T-cell (primary cell): ENCODE measurements at regions not wholly inside any gene's neighbourhood (a gene's known extent, or its start where the extent isn't known, plus 50 kb on each side); places are given as distances from the start of the nearest gene placed in this dataset.
"Not testable (repeated sequence)": the region's sequence is repeated elsewhere in the genome, so short reads cannot be mapped to it uniquely, and the experiment has no call there.

ENCODE experiments used
- ATAC-seq, 4 experiments: fragments of 200-7000 bp in 3 of 4; fragments of 150-1000 bp in 1 of 4; cut with Tn5 transposase; replicated peaks in 1 of 4; 1 replicate in 3 of 4; 2 replicates in 1 of 4; pipeline ENCODE4 v1.10.0; 2021; ENCODE audit warnings: moderate library complexity in 3 of 4, mild to moderate bottlenecking in 2 of 4, moderate number of reproducible peaks in 1 of 4
- CTCF ChIA-PET, 2 donors: fragments of 300-600 bp; sonication (Branson Sonifier 250); formaldehyde crosslinking; loops; one replicate each; lab custom pipeline; 2022; ENCODE audit warnings: antibody characterized with exemption in 2 of 2; lab: Charles Lee
- POLR2A ChIA-PET, 2 donors: fragments of 300-600 bp; sonication (Branson Sonifier 250); formaldehyde crosslinking; loops; one replicate each; lab custom pipeline; 2022; ENCODE audit warnings: antibody characterized with exemption in 2 of 2; lab: Charles Lee
- DNase-seq, 35 experiments: peaks; one replicate each; pipeline versions ENCODE4 v3.0.0 to v3.0.0-alpha.2; 2013 to 2023
- H3K27ac ChIP-seq: one replicate; pipeline ENCODE4 v1.5.1; 2013; ENCODE audit warnings: low read length
- H3K27me3 ChIP-seq, 2 experiments: replicated peaks in 1 of 2; 1 replicate in 1 of 2; 2 replicates in 1 of 2; pipeline versions ENCODE4 v1.6.1 to v1.7.0; 2013; ENCODE audit warnings: low read length in 1 of 2, mixed read lengths in 1 of 2; ENCODE audit not compliant: control insufficient read depth in 2 of 2, insufficient read depth in 2 of 2; ENCODE audit errors: extremely low read depth in 1 of 2
- H3K36me3 ChIP-seq, 2 donors: 1 replicate in 1 of 2; 2 replicates in 1 of 2; pipeline versions ENCODE4 v1.6.1 to v1.7.0; 2013; ENCODE audit warnings: low read length in 1 of 2; ENCODE audit not compliant: control insufficient read depth in 2 of 2, insufficient read depth in 1 of 2; ENCODE audit errors: extremely low read depth in 1 of 2
- H3K4me1 ChIP-seq, 2 experiments: 1 replicate in 1 of 2; 2 replicates in 1 of 2; pipeline versions ENCODE4 v1.6.1 to v1.7.0; 2013; ENCODE audit warnings: low read length in 2 of 2, mixed read lengths in 1 of 2; ENCODE audit not compliant: insufficient read depth in 2 of 2, control insufficient read depth in 1 of 2; ENCODE audit errors: extremely low read depth in 1 of 2
- H3K4me3 ChIP-seq, 2 donors: 1 replicate in 1 of 2; 2 replicates in 1 of 2; pipeline versions ENCODE4 v1.5.1 to v1.7.0; 2013; ENCODE audit warnings: mild to moderate bottlenecking in 2 of 2, low read length in 1 of 2, moderate library complexity in 1 of 2; ENCODE audit not compliant: control insufficient read depth in 1 of 2; ENCODE audit errors: extremely low read depth in 1 of 2
- H3K9me3 ChIP-seq: 2 replicates; pipeline ENCODE4 v1.7.0; 2013
- H3K27ac Mint-ChIP-seq, 2 donors: one replicate each; pipeline ENCODE4 v1.8.0; 2020 to 2021; ENCODE audit warnings: mild to moderate bottlenecking in 2 of 2, mixed read lengths in 2 of 2
- H3K27me3 Mint-ChIP-seq, 2 donors: one replicate each; pipeline ENCODE4 v1.8.0; 2021 to 2022; ENCODE audit warnings: mixed read lengths in 2 of 2
- H3K36me3 Mint-ChIP-seq: one replicate; pipeline ENCODE4 v1.8.0; 2021; ENCODE audit warnings: mixed read lengths
- H3K4me1 Mint-ChIP-seq, 3 donors: one replicate each; pipeline ENCODE4 v1.8.0; 2020 to 2022; ENCODE audit warnings: mixed read lengths in 3 of 3, mild to moderate bottlenecking in 1 of 3
- H3K4me3 Mint-ChIP-seq, 3 donors: one replicate each; pipeline ENCODE4 v1.8.0; 2020 to 2022; ENCODE audit warnings: mild to moderate bottlenecking in 3 of 3, mixed read lengths in 3 of 3, moderate library complexity in 3 of 3
- H3K9me3 Mint-ChIP-seq, 3 donors: one replicate each; pipeline ENCODE4 v1.8.0; 2020 to 2022; ENCODE audit warnings: mixed read lengths in 3 of 3
- WGBS: methylation state at CpG from one replicate; pipeline ENCODE4 v1.1.5; 2013; ENCODE audit warnings: missing lambda C conversion rate; ENCODE audit not compliant: insufficient coverage; 5-methylcytosine and 5-hydroxymethylcytosine counted together

GRCh38 chr1:96887501-96887900 lies 165.9 kb downstream of the PTBP2 start:
- Mint-ChIP-seq H3K27me3 (no peaks in the 10 kb centered on the region), H3K36me3 (no peaks in the 10 kb centered on the region), H3K27ac (no peak overlapping the region), H3K4me1 (no peaks in the 10 kb centered on the region), H3K9me3 (peaks cover 2 to 14% (median 6%) of the 10 kb centered on the region in 3 donors), H3K4me3 (no peak overlapping the region)
- POLR2A ChIA-PET: no interaction called here
- H3K4me1 ChIP-seq: no peaks in the 10 kb centered on the region
- H3K36me3 ChIP-seq: no peaks in the 10 kb centered on the region
- WGBS: no CpG with 5 or more reads among the region's 1 CpG
- no peaks in the 10 kb centered on the region for H3K27me3 ChIP-seq
- ATAC-seq (no peak), DNase-seq (no peak)
- H3K27ac ChIP-seq: no peak overlapping the region
- CTCF ChIA-PET: no interaction called here
- no peak overlapping the region for H3K4me3 ChIP-seq
- no peaks in the 10 kb centered on the region for H3K9me3 ChIP-seq

- POLR2A ChIA-PET: no interaction called here
- CTCF ChIA-PET: no interaction called here
- no peaks in the 10 kb centered on the region for H3K9me3 ChIP-seq
- 81% methylated on average over 7 of the region's 10 CpGs for WGBS
- no peak overlapping the region for H3K4me3 ChIP-seq
- no peaks in the 10 kb centered on the region for H3K4me1 ChIP-seq
- no peak for ATAC-seq
- no peaks in the 10 kb centered on the region for H3K27me3 ChIP-seq
- no peak overlapping the region for H3K27ac ChIP-seq
- H3K36me3 ChIP-seq: no peaks in the 10 kb centered on the region
- no peak for DNase-seq
- Mint-ChIP-seq H3K4me1 (no peaks in the 10 kb centered on the region), H3K9me3 (peaks cover 4 to 22% (median 14%) of the 10 kb centered on the region in 3 donors), H3K27ac (no peak overlapping the region), H3K27me3 (no peaks in the 10 kb centered on the region), H3K36me3 (no peaks in the 10 kb centered on the region), H3K4me3 (no peak overlapping the region)
Measured at GRCh38 chr1:96901783-96902363, 180.3 kb downstream of the PTBP2 start.

GRCh38 chr1:96912248-96912647 lies 190.7 kb downstream of the PTBP2 start:
- peaks cover 0 to 3% (median 3%) of the 10 kb centered on the region in 3 donors for H3K9me3 Mint-ChIP-seq
- no peaks in the 10 kb centered on the region for H3K36me3 Mint-ChIP-seq
- ChIA-PET POLR2A (no interaction called here), CTCF (no interaction called here)
- Histone ChIP-seq H3K27me3 (no peaks in the 10 kb centered on the region), H3K36me3 (no peaks in the 10 kb centered on the region), H3K4me3 (no peak overlapping the region), H3K4me1 (no peaks in the 10 kb centered on the region), H3K9me3 (no peaks in the 10 kb centered on the region), H3K27ac (no peak overlapping the region)
- H3K27ac Mint-ChIP-seq: no peak overlapping the region
- ATAC-seq (no peak), DNase-seq (no peak)
- H3K27me3 Mint-ChIP-seq: peaks cover 2 to 3% of the 10 kb centered on the region in 2 donors
- no CpG with 5 or more reads among the region's 5 CpGs for WGBS
- H3K4me3 Mint-ChIP-seq: no peak overlapping the region
- no peaks in the 10 kb centered on the region for H3K4me1 Mint-ChIP-seq

GRCh38 chr1:96915701-96916100 lies 194.1 kb downstream of the PTBP2 start:
- ATAC-seq, H3K27ac Mint-ChIP-seq, H3K27ac ChIP-seq, H3K9me3 ChIP-seq, DNase-seq, H3K4me3 Mint-ChIP-seq, CTCF ChIA-PET, POLR2A ChIA-PET, H3K9me3 Mint-ChIP-seq, H3K27me3 Mint-ChIP-seq, H3K4me3 ChIP-seq, H3K36me3 ChIP-seq, H3K4me1 ChIP-seq, H3K36me3 Mint-ChIP-seq, H3K4me1 Mint-ChIP-seq, H3K27me3 ChIP-seq: not testable (repeated sequence)
- no CpG with 5 or more reads among the region's 3 CpGs for WGBS

- Histone ChIP-seq H3K27me3 (no peaks in the 10 kb centered on the region), H3K4me3 (no peak overlapping the region), H3K9me3 (no peaks in the 10 kb centered on the region), H3K4me1 (no peaks in the 10 kb centered on the region), H3K27ac (no peak overlapping the region), H3K36me3 (no peaks in the 10 kb centered on the region)
- ChIA-PET POLR2A (no interaction called here), CTCF (no interaction called here)
- Mint-ChIP-seq H3K9me3 (peaks cover 4 to 11% (median 6%) of the 10 kb centered on the region in 3 donors), H3K4me1 (no peaks in the 10 kb centered on the region), H3K36me3 (no peaks in the 10 kb centered on the region), H3K27me3 (peaks cover 1 to 3% of the 10 kb centered on the region in 2 donors), H3K27ac (no peak overlapping the region), H3K4me3 (no peak overlapping the region)
- DNase-seq (no peak), ATAC-seq (no peak)
- WGBS: no CpG with 5 or more reads among the region's 1 CpG
Measured at GRCh38 chr1:96918406-96918805, 196.8 kb downstream of the PTBP2 start.

- no peak overlapping the region for H3K4me3 ChIP-seq
- Mint-ChIP-seq H3K27me3 (peaks cover 0 to 1% of the 10 kb centered on the region in 2 donors), H3K4me3 (no peak overlapping the region), H3K27ac (no peak overlapping the region), H3K36me3 (no peaks in the 10 kb centered on the region), H3K4me1 (no peaks in the 10 kb centered on the region), H3K9me3 (peaks cover 11 to 21% (median 12%) of the 10 kb centered on the region in 3 donors)
- no peaks in the 10 kb centered on the region for H3K9me3 ChIP-seq
- POLR2A ChIA-PET: no interaction called here
- H3K4me1 ChIP-seq: no peaks in the 10 kb centered on the region
- H3K36me3 ChIP-seq: no peaks in the 10 kb centered on the region
- no peak overlapping the region for H3K27ac ChIP-seq
- DNase-seq (no peak), ATAC-seq (no peak)
- CTCF ChIA-PET: interaction anchor here in 1 of 2 donors (0.5 kb wide), 1 partner anchor 806 kb away, joined by 3 read pairs; no protein-coding TSS in a partner anchor
- no CpG with 5 or more reads among the region's 1 CpG for WGBS
- no peaks in the 10 kb centered on the region for H3K27me3 ChIP-seq
Measured at GRCh38 chr1:96922181-96922580, 200.6 kb downstream of the PTBP2 start.

GRCh38 chr1:96923753-96924152 lies 202.2 kb downstream of the PTBP2 start:
- H3K4me1 Mint-ChIP-seq: no peaks in the 10 kb centered on the region
- Histone ChIP-seq H3K9me3 (no peaks in the 10 kb centered on the region), H3K27ac (no peak overlapping the region), H3K36me3 (no peaks in the 10 kb centered on the region), H3K27me3 (no peaks in the 10 kb centered on the region), H3K4me3 (no peak overlapping the region), H3K4me1 (no peaks in the 10 kb centered on the region)
- ATAC-seq: no peak
- H3K36me3 Mint-ChIP-seq: no peaks in the 10 kb centered on the region
- H3K4me3 Mint-ChIP-seq: no peak overlapping the region
- peaks cover 0 to 1% of the 10 kb centered on the region in 2 donors for H3K27me3 Mint-ChIP-seq
- POLR2A ChIA-PET: no interaction called here
- no peak overlapping the region for H3K27ac Mint-ChIP-seq
- H3K9me3 Mint-ChIP-seq: peaks cover 8 to 21% (median 12%) of the 10 kb centered on the region in 3 donors
- no peak for DNase-seq
- WGBS: no CpG with 5 or more reads among the region's 1 CpG
- CTCF ChIA-PET: no interaction called here
